Endothelial cell of umbilical vein (primary cell): ENCODE measurements at regions not wholly inside any gene's neighbourhood (a gene's known extent, or its start where the extent isn't known, plus 50 kb on each side); places are given as distances from the start of the nearest gene placed in this dataset.

Experiments
- BruUV-seq: library from RNA; stranded (reverse); fragments of 400-500 nt; replicated peaks from 2 replicates; lab custom pipeline; 2021; lab: Mats Ljungman, UMichigan
- CTCF ChIA-PET: fragments of 300-600, 350-600 bp; sonication (Branson Sonifier 250); formaldehyde crosslinking; loops from one replicate; lab custom pipeline; 2021; ENCODE audit warnings: antibody characterized with exemption, inconsistent platforms; lab: Charles Lee
- POLR2A ChIA-PET: fragments of 300-600, 350-600 bp; sonication (Branson Sonifier 250); formaldehyde crosslinking; loops from one replicate; lab custom pipeline; 2021; ENCODE audit warnings: antibody characterized with exemption, inconsistent platforms; lab: Charles Lee
- DNase-seq: peaks from one replicate; pipeline ENCODE4 v3.0.0-alpha.2; 2011; ENCODE audit warnings: low read depth, low spot score
- FAIRE-seq: peaks from 2 replicates; lab custom pipeline; 2011; peaks lifted over from hg19 to GRCh38; lab: Jason Lieb, UNC
- H2AFZ ChIP-seq: 2 replicates; pipeline ENCODE4 v1.6.0; 2012; ENCODE audit warnings: low read depth, low read length, control low read depth, inconsistent platforms
- H3K27ac ChIP-seq: 2 replicates; pipeline ENCODE4 v1.5.1; 2011; ENCODE audit warnings: low read depth, mild to moderate bottlenecking, control low read depth, low read length, moderate library complexity; ENCODE audit not compliant: insufficient read depth
- H3K27me3 ChIP-seq, 2 experiments: 2 replicates each; pipeline versions ENCODE4 v1.6.0 to v1.6.1; 2011; ENCODE audit warnings: low read length in 2 of 2, mixed read lengths in 1 of 2; ENCODE audit not compliant: control insufficient read depth in 2 of 2, insufficient read depth in 2 of 2
- H3K36me3 ChIP-seq, 2 experiments: 2 replicates in 1 of 2; 3 replicates in 1 of 2; pipeline ENCODE4 v1.5.1; 2011; ENCODE audit warnings: low read length in 2 of 2, mild to moderate bottlenecking in 1 of 2, moderate library complexity in 1 of 2; ENCODE audit not compliant: control insufficient read depth in 2 of 2, insufficient read depth in 2 of 2; ENCODE audit errors: extremely low read depth in 1 of 2
- H3K4me1 ChIP-seq: 3 replicates; pipeline ENCODE4 v1.5.1; 2011; ENCODE audit warnings: mild to moderate bottlenecking, low read length; ENCODE audit not compliant: control insufficient read depth, insufficient read depth; ENCODE audit errors: extremely low read depth
- H3K4me2 ChIP-seq: 2 replicates; pipeline ENCODE4 v1.6.1; 2011; ENCODE audit warnings: low read length, control low read depth, mixed read lengths; ENCODE audit not compliant: insufficient read depth
- H3K4me3 ChIP-seq, 3 experiments: fragments of 200-600 bp in 1 of 3; sonication (generic), shearing (Covaris generic) in 1 of 3; replicated peaks in 1 of 3; 2 replicates each; pipeline ENCODE4 v1.5.1; 2011 to 2016; ENCODE audit warnings: control low read depth in 3 of 3, low read length in 3 of 3, mild to moderate bottlenecking in 2 of 3, inconsistent platforms in 1 of 3, low read depth in 1 of 3, moderate library complexity in 1 of 3; ENCODE audit not compliant: insufficient read depth in 1 of 3
- H3K79me2 ChIP-seq: 2 replicates; pipeline ENCODE4 v1.6.0; 2012; ENCODE audit warnings: low read length, inconsistent platforms; ENCODE audit not compliant: control insufficient read depth, insufficient read depth
- H3K9ac ChIP-seq: replicated peaks from 2 replicates; pipeline ENCODE3; 2011; ENCODE audit warnings: low read length, control low read depth; ENCODE audit not compliant: insufficient read depth; ENCODE audit errors: extremely low read depth
- H3K9me1 ChIP-seq: replicated peaks from 3 replicates; pipeline ENCODE4 v1.6.0; 2011; ENCODE audit warnings: mild to moderate bottlenecking, low read length; ENCODE audit not compliant: control insufficient read depth, insufficient read depth; ENCODE audit errors: extremely low read depth
- H3K9me3 ChIP-seq: replicated peaks from 2 replicates; pipeline ENCODE4 v1.5.1; 2012; ENCODE audit warnings: low read length, inconsistent platforms; ENCODE audit not compliant: control insufficient read depth, insufficient read depth
- H4K20me1 ChIP-seq: replicated peaks from 2 replicates; pipeline ENCODE3; 2011; ENCODE audit warnings: mild to moderate bottlenecking, low read length; ENCODE audit not compliant: control insufficient read depth, insufficient read depth; ENCODE audit errors: extremely low read depth
- EZH2 ChIP-seq: IDR thresholded peaks from 2 replicates; pipeline ENCODE4 v1.6.1; 2012; ENCODE audit warnings: borderline replicate concordance, low read depth, mild to moderate bottlenecking, moderate library complexity, low read length, inconsistent platforms; ENCODE audit not compliant: severe bottlenecking
- FOS ChIP-seq: IDR thresholded peaks from 2 replicates; pipeline ENCODE4 v1.6.1; 2011; ENCODE audit warnings: mild to moderate bottlenecking, low read length, moderate library complexity, borderline replicate concordance; ENCODE audit not compliant: insufficient read depth
- GATA2 ChIP-seq: IDR thresholded peaks from 2 replicates; pipeline ENCODE4 v1.7.0; 2011; ENCODE audit warnings: low read depth, mild to moderate bottlenecking, moderate library complexity, mixed read lengths, low read length; ENCODE audit not compliant: insufficient read length, insufficient read depth
- JUN ChIP-seq: IDR thresholded peaks from 2 replicates; pipeline ENCODE4 v1.6.1; 2011; ENCODE audit warnings: borderline replicate concordance, low read depth; ENCODE audit not compliant: insufficient read length, insufficient read depth
- MYC ChIP-seq: IDR thresholded peaks from one replicate; pipeline ENCODE4 v1.6.1; 2011; ENCODE audit warnings: mild to moderate bottlenecking, low read depth, low read length
- POLR2A ChIP-seq: IDR thresholded peaks from 2 replicates; pipeline ENCODE4 v1.6.1; 2012; ENCODE audit warnings: low read depth, mild to moderate bottlenecking, control low read depth, low read length
- POLR2AphosphoS5 ChIP-seq: IDR thresholded peaks from 2 replicates; pipeline ENCODE4 v1.6.1; 2012; ENCODE audit warnings: low read depth, mild to moderate bottlenecking, control low read depth, low read length, moderate library complexity; ENCODE audit not compliant: insufficient read depth
- dilution Hi-C: fragments of 300-500 bp; cut with MboI; formaldehyde crosslinking; loops from one replicate; pipeline ENCODE4 v1.15.0; 2019; ENCODE audit warnings: low sequenced_read_pairs; ENCODE audit not compliant: extremely low pct_ligation_motif_present
- intact Hi-C: fragments of 100-400 bp; cut with micrococcal nuclease; formaldehyde crosslinking; loops from one replicate; pipeline ENCODE4 v1.10.0; 2022
- TF ChIP-seq, protein P1 (sequence below): IDR thresholded peaks from 2 replicates; pipeline ENCODE4 v1.6.1; 2011; ENCODE audit not compliant: insufficient read depth, insufficient read length
- TF ChIP-seq, protein P2 (sequence below), 2 donors: IDR thresholded peaks; 1 replicate in 1 of 2; 2 replicates in 1 of 2; pipeline ENCODE4 v1.5.1; 2011; ENCODE audit warnings: low read length in 2 of 2, mild to moderate bottlenecking in 2 of 2, moderate library complexity in 2 of 2, control low read depth in 1 of 2, inconsistent platforms in 1 of 2, low read depth in 1 of 2; ENCODE audit not compliant: insufficient read depth in 1 of 2; ENCODE audit errors: extremely low read depth in 1 of 2

DNA sequence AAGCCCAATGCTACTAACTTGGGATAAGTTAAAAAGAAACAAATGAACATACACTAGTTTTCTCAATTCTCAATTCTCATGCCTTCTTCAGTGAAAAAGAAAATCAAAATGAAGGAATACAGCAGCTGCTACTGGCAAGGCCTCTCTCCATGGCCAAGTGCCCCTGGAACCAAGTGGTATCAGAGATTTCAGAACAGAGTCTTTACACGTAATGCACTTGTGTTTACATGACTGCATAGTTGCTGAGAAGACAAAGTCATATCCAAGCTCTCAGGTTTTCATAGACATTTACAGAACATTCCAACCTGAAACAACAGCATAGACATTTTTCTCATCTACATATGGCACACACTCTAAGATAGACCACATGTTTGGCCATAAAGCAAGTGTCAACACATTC, 789.9 kb downstream of the CBLN2 start:
- Histone ChIP-seq H3K27me3 (no peaks in the 10 kb centered on the region), H3K9me1 (no peaks in the 10 kb centered on the region), H3K36me3 (no peaks in the 10 kb centered on the region), H2AFZ (no peak overlapping the region), H3K4me3 (no peak overlapping the region), H4K20me1 (no peaks in the 10 kb centered on the region), H3K9me3 (no peaks in the 10 kb centered on the region), H3K27ac (no peak overlapping the region), H3K79me2 (no peaks in the 10 kb centered on the region), H3K4me2 (no peak overlapping the region), H3K4me1 (no peaks in the 10 kb centered on the region), H3K9ac (no peak overlapping the region)
- no TSS peak for BruUV-seq
- FAIRE-seq (no peak), DNase-seq (no peak)
- dilution Hi-C loops, result no loop called here
- TF ChIP-seq EZH2 (no peak), MYC (no peak), POLR2A (no peak), POLR2AphosphoS5 (no peak), JUN (no peak), GATA2 (no peak), FOS (no peak)
- TF ChIP-seq, protein P1, sequence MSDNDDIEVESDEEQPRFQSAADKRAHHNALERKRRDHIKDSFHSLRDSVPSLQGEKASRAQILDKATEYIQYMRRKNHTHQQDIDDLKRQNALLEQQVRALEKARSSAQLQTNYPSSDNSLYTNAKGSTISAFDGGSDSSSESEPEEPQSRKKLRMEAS, result no peak
- TF ChIP-seq, protein P2, sequence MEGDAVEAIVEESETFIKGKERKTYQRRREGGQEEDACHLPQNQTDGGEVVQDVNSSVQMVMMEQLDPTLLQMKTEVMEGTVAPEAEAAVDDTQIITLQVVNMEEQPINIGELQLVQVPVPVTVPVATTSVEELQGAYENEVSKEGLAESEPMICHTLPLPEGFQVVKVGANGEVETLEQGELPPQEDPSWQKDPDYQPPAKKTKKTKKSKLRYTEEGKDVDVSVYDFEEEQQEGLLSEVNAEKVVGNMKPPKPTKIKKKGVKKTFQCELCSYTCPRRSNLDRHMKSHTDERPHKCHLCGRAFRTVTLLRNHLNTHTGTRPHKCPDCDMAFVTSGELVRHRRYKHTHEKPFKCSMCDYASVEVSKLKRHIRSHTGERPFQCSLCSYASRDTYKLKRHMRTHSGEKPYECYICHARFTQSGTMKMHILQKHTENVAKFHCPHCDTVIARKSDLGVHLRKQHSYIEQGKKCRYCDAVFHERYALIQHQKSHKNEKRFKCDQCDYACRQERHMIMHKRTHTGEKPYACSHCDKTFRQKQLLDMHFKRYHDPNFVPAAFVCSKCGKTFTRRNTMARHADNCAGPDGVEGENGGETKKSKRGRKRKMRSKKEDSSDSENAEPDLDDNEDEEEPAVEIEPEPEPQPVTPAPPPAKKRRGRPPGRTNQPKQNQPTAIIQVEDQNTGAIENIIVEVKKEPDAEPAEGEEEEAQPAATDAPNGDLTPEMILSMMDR (IDR thresholded peaks at IDR 0.05; ENCODE audit: extremely low read depth in 1 of 2, insufficient read depth in 1 of 2, low read depth in 1 of 2, low read length in 2 of 2), result no peak
- ChIA-PET POLR2A (no interaction called here), CTCF (no interaction called here)
- intact Hi-C loops, result no loop called here
